NT2/D1 (cell line): ENCODE measurements at regions not wholly inside any gene's neighbourhood (a gene's known extent, or its start where the extent isn't known, plus 50 kb on each side); places are given as distances from the start of the nearest gene placed in this dataset.

Experiments used
- YY1 ChIP-seq: IDR thresholded peaks from 2 replicates; pipeline ENCODE4 v1.6.1; 2011; ENCODE audit not compliant: insufficient read length, insufficient read depth
- ZNF274 ChIP-seq: IDR thresholded peaks from 2 replicates; pipeline ENCODE4 v1.6.1; 2011; ENCODE audit warnings: mild to moderate bottlenecking, low read depth, low read length

- TF ChIP-seq ZNF274 (no peak), YY1 (no peak)
Observed at GRCh38 chr5:164220522-164220921, 715.1 kb downstream of the MAT2B start.
